IPS DF 19.7 (cell line): ENCODE measurements at regions not wholly inside any gene's neighbourhood (a gene's known extent, or its start where the extent isn't known, plus 50 kb on each side); places are given as distances from the start of the nearest gene placed in this dataset.
"Not testable (repeated sequence)": the region's sequence is repeated elsewhere in the genome, so short reads cannot be mapped to it uniquely, and the experiment has no call there.

ENCODE experiments used
- DNase-seq: peaks from one replicate; pipeline ENCODE4 v3.0.0-alpha.2; 2013; ENCODE audit warnings: low read depth, low spot score

GRCh38 chr3:162398554-162398953 lies 901.9 kb downstream of the OTOL1 start:
- no peak for DNase-seq

GRCh38 chr3:162400697-162401096 lies 904.1 kb downstream of the OTOL1 start:
- DNase-seq: no peak

GRCh38 chr3:162411556-162411955 lies 914.9 kb downstream of the OTOL1 start:
- not testable (repeated sequence) for DNase-seq

- no peak for DNase-seq
Observed at GRCh38 chr3:162421721-162422120, 925.1 kb downstream of the OTOL1 start.

GRCh38 chr3:162428192-162428591 lies 931.6 kb downstream of the OTOL1 start:
- no peak for DNase-seq

GRCh38 chr3:162435750-162436149 lies 939.1 kb downstream of the OTOL1 start:
- no peak for DNase-seq

GRCh38 chr3:162436826-162437225 lies 940.2 kb downstream of the OTOL1 start:
- DNase-seq: no peak

GRCh38 chr3:162437480-162437879 lies 940.9 kb downstream of the OTOL1 start:
- no peak for DNase-seq

GRCh38 chr3:162441716-162442115 lies 945.1 kb downstream of the OTOL1 start:
- no peak for DNase-seq

- DNase-seq: no peak
Observed at GRCh38 chr3:162443376-162443775, 946.8 kb downstream of the OTOL1 start.

- DNase-seq: no peak
Observed at GRCh38 chr3:162468791-162469190, 972.2 kb downstream of the OTOL1 start.

GRCh38 chr3:162487138-162487537 lies 990.5 kb downstream of the OTOL1 start:
- DNase-seq: no peak

- no peak for DNase-seq
Observed at GRCh38 chr3:162489853-162490252, 993.2 kb downstream of the OTOL1 start.

- no peak for DNase-seq
Observed at GRCh38 chr3:162491952-162492351, 995.3 kb downstream of the OTOL1 start.

- no peak for DNase-seq
Observed at GRCh38 chr3:162492446-162493081, 996.0 kb downstream of the OTOL1 start.

- DNase-seq: no peak
Observed at GRCh38 chr3:162498626-162499025, 1002.0 kb downstream of the OTOL1 start.

- DNase-seq: no peak
Observed at GRCh38 chr3:162507397-162507796, 1010.8 kb downstream of the OTOL1 start.

GRCh38 chr3:162512488-162512887 lies 1015.9 kb downstream of the OTOL1 start:
- DNase-seq: no peak

GRCh38 chr3:162517110-162517509 lies 1020.5 kb downstream of the OTOL1 start:
- no peak for DNase-seq

GRCh38 chr3:162521669-162522068 lies 1025.1 kb downstream of the OTOL1 start:
- DNase-seq: no peak

- DNase-seq: no peak
Observed at GRCh38 chr3:162525066-162525742, 1028.6 kb downstream of the OTOL1 start.

GRCh38 chr3:162525771-162526170 lies 1029.2 kb downstream of the OTOL1 start:
- no peak for DNase-seq

- no peak for DNase-seq
Observed at GRCh38 chr3:162534431-162534830, 1037.8 kb downstream of the OTOL1 start.

GRCh38 chr3:162538491-162538890 lies 1041.9 kb downstream of the OTOL1 start:
- DNase-seq: no peak
